ENCODE measurements at regions not wholly inside any gene's neighbourhood (a gene's known extent, or its start where the extent isn't known, plus 50 kb on each side); places are given as distances from the start of the nearest gene placed in this dataset.

- TF ChIP-seq BCL11A (tag by site-specific recombination; IDR thresholded peaks at IDR 0.05; ENCODE audit: low read depth): no peak
- no peak for TF ChIP-seq ZBTB8A (tag by site-specific recombination; IDR thresholded peaks at IDR 0.05)
- no peak for TF ChIP-seq CTCF (tag by site-specific recombination; IDR thresholded peaks at IDR 0.05)
- no peak for TF ChIP-seq ZBTB48 (tag by site-specific recombination; IDR thresholded peaks at IDR 0.05)
- no peak for TF ChIP-seq TCF7L2 (IDR thresholded peaks at IDR 0.05; ENCODE audit: borderline replicate concordance, low read depth, low read length)
- no peak for TF ChIP-seq ZNF146 (tag by site-specific recombination; IDR thresholded peaks at IDR 0.05)
- no peak for TF ChIP-seq ATF2 (tag by site-specific recombination; IDR thresholded peaks at IDR 0.05; ENCODE audit: low read depth)
- TF ChIP-seq ZNF555 (tag by site-specific recombination; conservative IDR thresholded peaks at IDR 0.05): no peak
- TF ChIP-seq ZNF473 (tag by site-specific recombination; IDR thresholded peaks at IDR 0.05): no peak
- TF ChIP-seq ZNF174 (tag by site-specific recombination; IDR thresholded peaks at IDR 0.05): no peak
- no peak for TF ChIP-seq MEIS1 (CRISPR knock-in tag; IDR thresholded peaks at IDR 0.05; ENCODE audit: borderline replicate concordance)
- no peak for TF ChIP-seq ZNF645 (tag by site-specific recombination; IDR thresholded peaks at IDR 0.05)
- no peak for TF ChIP-seq ZBTB1 (tag by site-specific recombination; IDR thresholded peaks at IDR 0.05)
- TF ChIP-seq ZBTB11 (tag by site-specific recombination; conservative IDR thresholded peaks at IDR 0.05; ENCODE audit: low read depth): no peak
Measured at GRCh38 chr3:20622304-20622703, 436.3 kb upstream of the SGO1 start.
